ENCODE measurements at regions not wholly inside any gene's neighbourhood (a gene's known extent, or its start where the extent isn't known, plus 50 kb on each side); places are given as distances from the start of the nearest gene placed in this dataset.

DNA sequence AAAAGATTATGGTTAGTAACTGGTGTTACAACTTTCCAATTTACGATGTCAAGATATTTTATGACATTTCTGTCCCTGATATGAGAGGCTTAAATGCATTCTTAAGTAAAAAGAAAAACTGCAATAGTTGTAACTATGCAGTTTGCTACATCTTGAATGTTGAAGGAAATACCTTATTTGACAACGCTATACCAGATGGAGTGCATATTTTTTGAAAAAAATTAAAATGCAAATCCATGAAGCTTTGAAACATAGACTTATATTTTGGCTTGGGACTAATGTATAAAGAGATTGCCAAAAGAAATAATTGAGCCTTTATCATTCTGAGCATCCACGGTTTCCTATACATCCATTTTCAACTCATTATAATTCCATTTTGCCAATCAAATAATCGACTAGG lies 579.4 kb downstream of the TAF11L14 start:
- TF ChIP-seq, protein P1, sequence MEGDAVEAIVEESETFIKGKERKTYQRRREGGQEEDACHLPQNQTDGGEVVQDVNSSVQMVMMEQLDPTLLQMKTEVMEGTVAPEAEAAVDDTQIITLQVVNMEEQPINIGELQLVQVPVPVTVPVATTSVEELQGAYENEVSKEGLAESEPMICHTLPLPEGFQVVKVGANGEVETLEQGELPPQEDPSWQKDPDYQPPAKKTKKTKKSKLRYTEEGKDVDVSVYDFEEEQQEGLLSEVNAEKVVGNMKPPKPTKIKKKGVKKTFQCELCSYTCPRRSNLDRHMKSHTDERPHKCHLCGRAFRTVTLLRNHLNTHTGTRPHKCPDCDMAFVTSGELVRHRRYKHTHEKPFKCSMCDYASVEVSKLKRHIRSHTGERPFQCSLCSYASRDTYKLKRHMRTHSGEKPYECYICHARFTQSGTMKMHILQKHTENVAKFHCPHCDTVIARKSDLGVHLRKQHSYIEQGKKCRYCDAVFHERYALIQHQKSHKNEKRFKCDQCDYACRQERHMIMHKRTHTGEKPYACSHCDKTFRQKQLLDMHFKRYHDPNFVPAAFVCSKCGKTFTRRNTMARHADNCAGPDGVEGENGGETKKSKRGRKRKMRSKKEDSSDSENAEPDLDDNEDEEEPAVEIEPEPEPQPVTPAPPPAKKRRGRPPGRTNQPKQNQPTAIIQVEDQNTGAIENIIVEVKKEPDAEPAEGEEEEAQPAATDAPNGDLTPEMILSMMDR (conservative IDR thresholded peaks at IDR 0.05; ENCODE audit: low read depth, low read length), result no peak
- no peak for TF ChIP-seq MXI1 (IDR thresholded peaks at IDR 0.05; ENCODE audit: borderline replicate concordance, low read depth, low read length)
- TF ChIP-seq, protein P2, sequence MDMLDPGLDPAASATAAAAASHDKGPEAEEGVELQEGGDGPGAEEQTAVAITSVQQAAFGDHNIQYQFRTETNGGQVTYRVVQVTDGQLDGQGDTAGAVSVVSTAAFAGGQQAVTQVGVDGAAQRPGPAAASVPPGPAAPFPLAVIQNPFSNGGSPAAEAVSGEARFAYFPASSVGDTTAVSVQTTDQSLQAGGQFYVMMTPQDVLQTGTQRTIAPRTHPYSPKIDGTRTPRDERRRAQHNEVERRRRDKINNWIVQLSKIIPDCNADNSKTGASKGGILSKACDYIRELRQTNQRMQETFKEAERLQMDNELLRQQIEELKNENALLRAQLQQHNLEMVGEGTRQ (IDR thresholded peaks at IDR 0.05; ENCODE audit: low read depth, low read length), result no peak
- TF ChIP-seq BHLHE40 (IDR thresholded peaks at IDR 0.05; ENCODE audit: low read depth, low read length), result no peak
- no peak for TF ChIP-seq POLR2A (IDR thresholded peaks at IDR 0.05; ENCODE audit: low read depth, low read length)
- TF ChIP-seq ELK1 (IDR thresholded peaks at IDR 0.05; ENCODE audit: borderline replicate concordance, low read depth, low read length), result no peak
- TF ChIP-seq RCOR1 (IDR thresholded peaks at IDR 0.05; ENCODE audit: insufficient replicate concordance, low read length), result no peak
- TF ChIP-seq MAZ (IDR thresholded peaks at IDR 0.05; ENCODE audit: borderline replicate concordance, low read depth, low read length), result no peak
- TF ChIP-seq RFX5 (IDR thresholded peaks at IDR 0.05; ENCODE audit: low read depth, low read length), result no peak
- no peak for TF ChIP-seq SMC3 (IDR thresholded peaks at IDR 0.05; ENCODE audit: low read depth, low read length)
- no peak for TF ChIP-seq CHD1 (IDR thresholded peaks at IDR 0.05; ENCODE audit: low read depth, low read length)
- TF ChIP-seq RAD21 (IDR thresholded peaks at IDR 0.05; ENCODE audit: low read length), result no peak
- TF ChIP-seq FOS (IDR thresholded peaks at IDR 0.05; ENCODE audit: low read depth, low read length), result no peak
- no peak for TF ChIP-seq MAFK (IDR thresholded peaks at IDR 0.05; ENCODE audit: low read depth, low read length)

All from IMR-90 (cell line).